Activated CD4-positive, alpha-beta T cell treated with anti-CD3 and anti-CD28 coated beads, Interleukin-2, amount 50 U/mL, for 16 hours (primary cell): ENCODE measurements at regions not wholly inside any gene's neighbourhood (a gene's known extent, or its start where the extent isn't known, plus 50 kb on each side); places are given as distances from the start of the nearest gene placed in this dataset.

Experiments used
- DNase-seq: peaks from one replicate; pipeline ENCODE4 v3.0.0-alpha.2; 2020

GRCh38 chr2:208545403-208546042 is 138.9 kb downstream of the PTH2R start:
- DNase-seq, result no peak

- no peak for DNase-seq
These were observed 139.5 kb downstream of the PTH2R start for GRCh38 chr2:208546107-208546506.

GRCh38 chr2:208546860-208547650 is 140.5 kb downstream of the PTH2R start:
- DNase-seq, result no peak

GRCh38 chr2:208548700-208549099 is 142.1 kb downstream of the PTH2R start:
- DNase-seq, result no peak

- no peak for DNase-seq
These were observed 143.1 kb downstream of the PTH2R start for GRCh38 chr2:208549546-208550158.

- DNase-seq, result no peak
These were observed 146.4 kb downstream of the PTH2R start for GRCh38 chr2:208552943-208553342.

GRCh38 chr2:208556983-208557484 is 150.4 kb downstream of the PTH2R start:
- no peak for DNase-seq

GRCh38 chr2:208565690-208566416 is 159.3 kb downstream of the PTH2R start:
- DNase-seq, result no peak

GRCh38 chr2:208568203-208568602 is 161.6 kb downstream of the PTH2R start:
- no peak for DNase-seq

GRCh38 chr2:208570066-208570465 is 163.5 kb downstream of the PTH2R start:
- DNase-seq, result no peak

- no peak for DNase-seq
These were observed 164.5 kb downstream of the PTH2R start for GRCh38 chr2:208570851-208571763.

- no peak for DNase-seq
These were observed 165.2 kb downstream of the PTH2R start for GRCh38 chr2:208571764-208572131.

GRCh38 chr2:208573569-208573968 is 167.0 kb downstream of the PTH2R start:
- no peak for DNase-seq

- DNase-seq, result no peak
These were observed 173.1 kb downstream of the PTH2R start for GRCh38 chr2:208579678-208580077.

- no peak for DNase-seq
These were observed 177.9 kb downstream of the PTH2R start for GRCh38 chr2:208584378-208584985.

GRCh38 chr2:208586516-208586915 is 179.9 kb downstream of the PTH2R start:
- DNase-seq, result no peak

GRCh38 chr2:208594642-208595385 is 188.2 kb downstream of the PTH2R start:
- DNase-seq, result no peak

GRCh38 chr2:208595386-208596275 is 189.0 kb downstream of the PTH2R start:
- no peak for DNase-seq

- DNase-seq, result no peak
These were observed 201.1 kb downstream of the PTH2R start for GRCh38 chr2:208607694-208608093.
